Inferior parietal cortex (tissue), 1 donor: ENCODE measurements at regions not wholly inside any gene's neighbourhood (a gene's known extent, or its start where the extent isn't known, plus 50 kb on each side); places are given as distances from the start of the nearest gene placed in this dataset.

Experiments
- DNase-seq: peaks from one replicate; pipeline ENCODE4 v3.0.0-alpha.2; 2016; ENCODE audit errors: extremely low spot score

- DNase-seq, result no peak
These were observed 75.6 kb upstream of the CIBAR2 start for GRCh38 chr16:85187886-85188285.

- DNase-seq, result no peak
These were observed 76.8 kb upstream of the CIBAR2 start for GRCh38 chr16:85188822-85189672.

- no peak for DNase-seq
These were observed 78.3 kb upstream of the CIBAR2 start for GRCh38 chr16:85190572-85190971.

- no peak for DNase-seq
These were observed 79.2 kb upstream of the CIBAR2 start for GRCh38 chr16:85191341-85191965.

- no peak for DNase-seq
These were observed 80.2 kb upstream of the CIBAR2 start for GRCh38 chr16:85192238-85193114.

- DNase-seq, result no peak
These were observed 80.8 kb upstream of the CIBAR2 start for GRCh38 chr16:85193115-85193493.

GRCh38 chr16:85193876-85194275 is 81.6 kb upstream of the CIBAR2 start:
- no peak for DNase-seq

GRCh38 chr16:85194307-85195270 is 82.3 kb upstream of the CIBAR2 start:
- DNase-seq, result no peak

GRCh38 chr16:85195271-85195647 is 83.0 kb upstream of the CIBAR2 start:
- no peak for DNase-seq

GRCh38 chr16:85195900-85196772 is 83.9 kb upstream of the CIBAR2 start:
- DNase-seq, result no peak

- no peak for DNase-seq
These were observed 84.7 kb upstream of the CIBAR2 start for GRCh38 chr16:85196976-85197375.

GRCh38 chr16:85197611-85198566 is 85.6 kb upstream of the CIBAR2 start:
- DNase-seq, result no peak

GRCh38 chr16:85199069-85199725 is 86.9 kb upstream of the CIBAR2 start:
- no peak for DNase-seq

- DNase-seq, result no peak
These were observed 87.6 kb upstream of the CIBAR2 start for GRCh38 chr16:85199880-85200279.

GRCh38 chr16:85200471-85201278 is 88.4 kb upstream of the CIBAR2 start:
- DNase-seq, result no peak

GRCh38 chr16:85201574-85201973 is 89.3 kb upstream of the CIBAR2 start:
- no peak for DNase-seq

- DNase-seq, result no peak
These were observed 89.9 kb upstream of the CIBAR2 start for GRCh38 chr16:85202051-85202601.
